GM19351 (cell line): ENCODE measurements at regions not wholly inside any gene's neighbourhood (a gene's known extent, or its start where the extent isn't known, plus 50 kb on each side); places are given as distances from the start of the nearest gene placed in this dataset.

Source experiments
- ATAC-seq: cut with Tn5 transposase; IDR thresholded peaks from one replicate; pipeline ENCODE4 v1.9.1; 2021; ENCODE audit warnings: mild to moderate bottlenecking, moderate library complexity; ENCODE audit not compliant: unreplicated experiment

- no peak for ATAC-seq
These were observed 75.6 kb upstream of the PTGFR start for GRCh38 chr1:78415165-78415564.

DNA sequence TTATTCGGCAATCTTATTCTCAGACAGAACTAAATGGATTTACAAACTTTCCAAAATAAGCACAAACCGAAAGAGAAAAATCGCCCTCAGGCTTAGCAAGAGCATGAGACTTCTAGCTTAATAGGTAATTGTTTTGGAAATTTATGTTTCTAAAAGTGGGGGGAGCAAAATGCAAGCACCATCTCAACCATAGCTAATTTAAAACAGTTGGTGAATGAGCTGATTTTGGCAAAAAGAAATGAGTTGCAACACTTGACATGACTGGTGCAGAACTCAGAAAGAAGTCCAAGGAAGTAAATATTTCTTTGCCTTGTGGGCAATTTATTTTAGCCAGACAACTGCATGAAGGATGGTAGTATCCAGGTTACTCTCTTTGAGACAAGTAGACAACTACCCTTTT lies 71.5 kb upstream of the PTGFR start:
- no peak for ATAC-seq

GRCh38 chr1:78420181-78420580 lies 70.6 kb upstream of the PTGFR start:
- no peak for ATAC-seq

GRCh38 chr1:78420688-78421087 lies 70.1 kb upstream of the PTGFR start:
- ATAC-seq = no peak

GRCh38 chr1:78424720-78425119 lies 66.1 kb upstream of the PTGFR start:
- ATAC-seq = no peak

DNA sequence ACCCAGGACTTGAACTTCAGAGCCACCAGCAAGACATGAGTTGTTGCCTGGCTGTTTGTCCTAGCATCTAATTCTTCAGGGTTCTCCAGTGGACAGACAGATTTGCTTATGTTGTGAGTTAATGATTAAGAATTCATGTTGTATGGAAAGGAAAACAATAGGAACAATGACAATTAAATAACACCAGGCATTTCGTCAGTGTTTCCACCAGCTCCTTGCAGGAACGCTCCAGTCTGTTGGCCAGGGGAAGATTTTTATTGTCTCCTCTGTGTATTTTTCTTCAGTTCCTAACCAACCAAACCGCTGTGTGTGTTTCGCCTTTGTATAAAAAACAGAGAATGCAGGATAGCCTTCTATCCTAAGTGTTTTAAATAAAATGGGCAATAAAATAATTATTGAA lies 64.4 kb upstream of the PTGFR start:
- no peak for ATAC-seq

DNA sequence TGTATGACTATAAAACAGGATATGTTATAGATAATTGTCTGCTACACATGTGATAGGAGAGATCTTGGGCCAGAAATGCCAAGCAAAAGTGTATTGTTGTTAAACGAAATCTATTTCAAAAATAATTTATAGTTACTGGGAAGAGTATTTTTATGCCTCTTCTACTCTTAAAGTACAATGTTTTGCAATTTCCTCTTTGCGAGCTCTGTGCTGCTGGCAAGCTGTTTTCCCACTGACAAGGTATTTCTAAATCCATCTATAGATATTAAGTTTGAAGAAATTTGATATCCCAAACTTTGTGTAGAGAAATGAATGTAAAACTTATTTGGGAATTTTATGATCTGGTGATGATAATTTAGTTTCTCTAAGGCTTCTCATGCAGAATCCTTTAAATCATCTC lies 63.3 kb upstream of the PTGFR start:
- ATAC-seq = no peak

DNA sequence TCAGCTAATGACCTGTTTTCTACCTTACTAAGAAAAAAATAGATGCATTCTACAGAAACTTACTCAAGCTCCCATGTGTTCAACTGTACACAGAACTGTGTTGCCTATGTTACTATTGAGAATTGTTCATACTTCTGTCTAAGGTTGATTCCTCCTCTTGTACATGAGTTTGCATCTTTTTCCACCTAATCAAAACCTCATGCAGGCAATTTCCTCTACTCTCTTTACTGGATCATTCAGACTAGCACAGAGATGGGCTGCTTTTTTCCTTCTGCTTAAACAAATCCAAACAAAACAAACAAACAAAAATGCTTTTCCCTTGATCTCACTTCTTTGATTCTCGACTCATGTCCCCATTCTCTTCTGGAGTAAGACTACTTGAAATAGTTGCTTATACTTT lies 58.8 kb upstream of the PTGFR start:
- no peak for ATAC-seq

- ATAC-seq = no peak
These were observed 56.4 kb upstream of the PTGFR start for GRCh38 chr1:78434351-78434750.

- ATAC-seq = no peak
These were observed 53.8 kb upstream of the PTGFR start for GRCh38 chr1:78436961-78437360.

DNA sequence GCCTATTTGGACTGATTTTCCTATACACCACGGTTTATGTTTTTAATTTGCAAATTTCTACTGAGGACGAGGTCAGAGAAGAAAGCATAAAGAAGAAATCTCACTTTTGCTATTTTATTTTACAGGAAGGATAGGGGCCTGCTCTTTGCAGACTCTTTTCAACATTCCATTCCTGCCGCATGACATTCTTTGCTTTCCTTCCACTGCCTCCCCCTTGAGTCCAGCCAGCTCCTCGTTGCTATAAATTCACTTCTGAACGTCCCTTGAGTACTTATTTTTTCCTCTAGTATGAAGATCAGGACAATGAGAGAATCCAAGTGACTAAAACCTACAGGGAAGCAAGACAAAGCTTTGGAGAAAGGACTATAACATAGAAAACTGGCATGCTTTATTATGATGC lies 53.4 kb upstream of the PTGFR start:
- no peak for ATAC-seq

GRCh38 chr1:78437941-78438340 lies 52.8 kb upstream of the PTGFR start:
- no peak for ATAC-seq

DNA sequence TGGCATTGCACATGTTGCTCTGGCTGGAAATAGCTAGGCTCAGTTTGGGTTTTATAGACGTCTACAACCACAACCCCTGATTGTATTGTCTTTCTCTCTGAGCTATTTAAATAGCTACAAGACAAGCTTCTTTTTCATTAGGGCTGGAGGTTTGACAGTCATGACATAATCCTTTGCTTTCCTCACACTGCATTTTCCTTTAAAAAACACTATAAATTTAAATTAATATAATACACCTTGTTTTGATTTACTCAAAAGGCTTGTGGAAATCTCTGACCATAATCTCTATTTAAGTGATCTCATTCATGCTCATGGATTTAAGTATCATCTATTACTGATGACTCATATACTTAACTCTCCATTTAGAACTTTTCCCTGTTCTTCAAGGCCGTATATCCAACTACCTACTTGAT lies 50.4 kb upstream of the PTGFR start:
- ATAC-seq = no peak
